ENCODE measurements at regions not wholly inside any gene's neighbourhood (a gene's known extent, or its start where the extent isn't known, plus 50 kb on each side); places are given as distances from the start of the nearest gene placed in this dataset.
A peak's percentile ranks its signal among the peaks of the same experiment; 100 is the strongest.

GRCh38 chr1:70617728-70618127 lies 206.7 kb downstream of the CTH start:
- TF ChIP-seq EZH2phosphoT487 (IDR thresholded peaks at IDR 0.05; ENCODE audit: borderline replicate concordance), result no peak
- TF ChIP-seq CTCF (conservative IDR thresholded peaks at IDR 0.05; ENCODE audit: low read length), result 0 out of 2 replicates have a peak, but pooled peaks have one; percentile 9
